ENCODE measurements at regions not wholly inside any gene's neighbourhood (a gene's known extent, or its start where the extent isn't known, plus 50 kb on each side); places are given as distances from the start of the nearest gene placed in this dataset.
A peak's percentile ranks its signal among the peaks of the same experiment; 100 is the strongest.

GRCh38 chr16:5188318-5188988, 90.9 kb upstream of the EEF2KMT start (continued):
- TF ChIP-seq EEA1 (CRISPR knock-in tag; IDR thresholded peaks at IDR 0.05; ENCODE audit: borderline replicate concordance), result no peak
- TF ChIP-seq, protein P1, sequence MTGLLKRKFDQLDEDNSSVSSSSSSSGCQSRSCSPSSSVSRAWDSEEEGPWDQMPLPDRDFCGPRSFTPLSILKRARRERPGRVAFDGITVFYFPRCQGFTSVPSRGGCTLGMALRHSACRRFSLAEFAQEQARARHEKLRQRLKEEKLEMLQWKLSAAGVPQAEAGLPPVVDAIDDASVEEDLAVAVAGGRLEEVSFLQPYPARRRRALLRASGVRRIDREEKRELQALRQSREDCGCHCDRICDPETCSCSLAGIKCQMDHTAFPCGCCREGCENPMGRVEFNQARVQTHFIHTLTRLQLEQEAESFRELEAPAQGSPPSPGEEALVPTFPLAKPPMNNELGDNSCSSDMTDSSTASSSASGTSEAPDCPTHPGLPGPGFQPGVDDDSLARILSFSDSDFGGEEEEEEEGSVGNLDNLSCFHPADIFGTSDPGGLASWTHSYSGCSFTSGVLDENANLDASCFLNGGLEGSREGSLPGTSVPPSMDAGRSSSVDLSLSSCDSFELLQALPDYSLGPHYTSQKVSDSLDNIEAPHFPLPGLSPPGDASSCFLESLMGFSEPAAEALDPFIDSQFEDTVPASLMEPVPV (CRISPR knock-in tag; IDR thresholded peaks at IDR 0.05), result no peak
- TF ChIP-seq ZNF709 (CRISPR knock-in tag; IDR thresholded peaks at IDR 0.05), result no peak
- TF ChIP-seq PRPF4 (IDR thresholded peaks at IDR 0.05; ENCODE audit: low read depth, low read length, poor library complexity, severe bottlenecking), result no peak
- TF ChIP-seq MED13 (CRISPR knock-in tag; IDR thresholded peaks at IDR 0.05), result no peak
- TF ChIP-seq ZFP82 (CRISPR knock-in tag; IDR thresholded peaks at IDR 0.05; ENCODE audit: borderline replicate concordance), result no peak
- TF ChIP-seq TSC22D2 (CRISPR knock-in tag; IDR thresholded peaks at IDR 0.05; ENCODE audit: borderline replicate concordance), result no peak
- no peak for TF ChIP-seq ZNF296 (CRISPR knock-in tag; conservative IDR thresholded peaks at IDR 0.05)
- TF ChIP-seq GFI1 (CRISPR knock-in tag; IDR thresholded peaks at IDR 0.05; ENCODE audit: borderline replicate concordance), result 0 out of 2 replicates have a peak, but pooled peaks have one; percentile 20
- TF ChIP-seq CC2D1A (CRISPR knock-in tag; IDR thresholded peaks at IDR 0.05), result 0 out of 2 replicates have a peak, but pooled peaks have one; percentile 41
- 0 out of 2 replicates have a peak, but pooled peaks have one; percentile 39 for TF ChIP-seq ZSCAN20 (CRISPR knock-in tag; IDR thresholded peaks at IDR 0.05; ENCODE audit: borderline replicate concordance)
- no peak for TF ChIP-seq FOXK1 (CRISPR knock-in tag; IDR thresholded peaks at IDR 0.05; ENCODE audit: borderline replicate concordance, low read depth)
- no peak for TF ChIP-seq ZNF281 (CRISPR knock-in tag; IDR thresholded peaks at IDR 0.05; ENCODE audit: borderline replicate concordance)
- no peak for TF ChIP-seq FOXA3 (CRISPR knock-in tag; IDR thresholded peaks at IDR 0.05)
- no peak for TF ChIP-seq U2AF2 (IDR thresholded peaks at IDR 0.05; ENCODE audit: low read depth, low read length)
- TF ChIP-seq PHB2 (IDR thresholded peaks at IDR 0.05; ENCODE audit: partially characterized antibody), result no peak
- no peak for TF ChIP-seq ZNF562 (CRISPR knock-in tag; IDR thresholded peaks at IDR 0.05; ENCODE audit: borderline replicate concordance)
- TF ChIP-seq HNF4A (CRISPR knock-in tag; IDR thresholded peaks at IDR 0.05), result peak; percentile 55
- no peak for TF ChIP-seq ZNF256 (CRISPR knock-in tag; conservative IDR thresholded peaks at IDR 0.05)
- TF ChIP-seq SNRNP70 (IDR thresholded peaks at IDR 0.05; ENCODE audit: low read depth, low read length), result no peak
- TF ChIP-seq ZNF121 (CRISPR knock-in tag; IDR thresholded peaks at IDR 0.05), result no peak
- TF ChIP-seq YEATS4 (CRISPR knock-in tag; IDR thresholded peaks at IDR 0.05; ENCODE audit: borderline replicate concordance), result 0 out of 2 replicates have a peak, but pooled peaks have one; percentile 16
- TF ChIP-seq CAMTA2 (CRISPR knock-in tag; IDR thresholded peaks at IDR 0.05; ENCODE audit: borderline replicate concordance), result no peak

All from HepG2 (cell line).